Activated CD8-positive, alpha-beta memory T cell treated with anti-CD3 and anti-CD28 coated beads, Interleukin-2, amount 10 ng/mL, durations not matched to agents 7 days and 5 days (primary cell): ENCODE measurements at regions not wholly inside any gene's neighbourhood (a gene's known extent, or its start where the extent isn't known, plus 50 kb on each side); places are given as distances from the start of the nearest gene placed in this dataset.

ENCODE experiments used
- ATAC-seq: fragments of 150-1000 bp; cut with Tn5 transposase; one replicate; pipeline ENCODE4 v1.10.0; 2021; ENCODE audit warnings: moderate library complexity
- CTCF ChIA-PET: fragments of 350-600 bp; sonication (Branson Sonifier 250); formaldehyde crosslinking; loops from one replicate; lab custom pipeline; 2021; ENCODE audit warnings: antibody characterized with exemption; lab: Charles Lee
- DNase-seq: peaks from one replicate; pipeline ENCODE4 v3.0.0-alpha.2; 2020
- H3K27ac Mint-ChIP-seq: one replicate; pipeline ENCODE4 v1.8.0; 2021; ENCODE audit warnings: mild to moderate bottlenecking, mixed read lengths
- H3K27me3 Mint-ChIP-seq: one replicate; pipeline ENCODE4 v1.8.0; 2021; ENCODE audit warnings: mixed read lengths
- H3K36me3 Mint-ChIP-seq: one replicate; pipeline ENCODE4 v1.8.0; 2021; ENCODE audit warnings: mild to moderate bottlenecking, mixed read lengths
- H3K4me1 Mint-ChIP-seq: one replicate; pipeline ENCODE4 v1.8.0; 2021; ENCODE audit warnings: mixed read lengths
- H3K4me3 Mint-ChIP-seq: one replicate; pipeline ENCODE4 v1.8.0; 2021; ENCODE audit warnings: mild to moderate bottlenecking, moderate library complexity, mixed read lengths
- H3K9me3 Mint-ChIP-seq: one replicate; pipeline ENCODE4 v1.8.0; 2022; ENCODE audit warnings: low read depth, mixed read lengths

DNA sequence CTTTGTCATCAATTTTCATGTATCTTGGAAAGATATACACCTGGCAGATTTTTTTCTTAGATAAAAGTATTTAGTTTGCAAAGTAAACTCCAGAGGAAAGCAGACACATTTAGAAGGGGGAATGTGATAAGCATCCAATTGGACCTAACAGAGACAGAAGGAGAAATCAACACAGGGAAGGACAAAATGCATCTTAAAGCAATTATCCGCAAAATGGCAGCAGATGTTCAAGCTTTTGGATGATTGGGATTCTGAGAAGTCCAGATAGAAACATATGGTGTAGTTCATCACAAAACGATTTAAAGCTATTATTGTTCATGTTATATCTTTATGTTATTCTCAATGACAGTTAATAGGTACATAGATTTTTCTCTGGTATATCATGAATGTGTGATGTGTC lies 1153.1 kb upstream of the B3GALT2 start:
- no peak for DNase-seq
- Mint-ChIP-seq H3K4me3 (no peak overlapping the region), H3K27me3 (no peaks in the 10 kb centered on the region), H3K27ac (no peak overlapping the region), H3K36me3 (no peaks in the 10 kb centered on the region), H3K9me3 (no peaks in the 10 kb centered on the region), H3K4me1 (peaks cover 9% of the 10 kb centered on the region)
- CTCF ChIA-PET: no interaction called here
- ATAC-seq: no peak

DNA sequence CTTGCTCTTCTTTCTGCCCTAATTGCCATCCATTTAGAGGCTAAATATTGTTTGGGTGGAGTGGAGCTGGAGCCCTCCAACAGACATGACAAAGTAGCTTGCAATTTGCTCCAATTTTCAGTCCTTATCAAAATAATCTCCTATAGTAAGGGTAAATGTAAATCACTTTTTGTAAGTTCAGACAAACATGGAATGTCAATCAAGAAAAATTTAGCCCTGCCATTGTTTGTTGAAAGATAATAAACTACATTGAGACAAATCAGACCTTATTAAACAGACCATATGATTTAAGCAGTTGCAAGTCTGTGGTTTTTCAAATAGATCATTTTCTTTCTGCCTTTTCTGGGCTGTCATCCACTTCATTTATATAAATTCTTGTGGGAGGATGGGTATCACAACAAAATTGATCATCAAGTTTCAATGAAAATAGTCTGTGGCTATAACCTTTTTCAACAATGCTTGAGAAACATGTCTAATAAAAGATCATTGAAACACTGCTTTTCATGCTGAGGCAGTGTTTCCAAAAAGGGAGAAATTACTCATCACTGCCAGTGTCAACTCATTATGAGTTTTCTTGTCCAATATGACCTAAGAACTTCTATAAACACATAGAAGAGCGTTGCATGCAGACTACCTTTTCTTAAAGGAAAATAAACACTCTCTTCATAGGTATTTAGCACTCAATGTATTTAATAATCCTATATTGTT lies 1152.0 kb upstream of the B3GALT2 start:
- CTCF ChIA-PET: no interaction called here
- Mint-ChIP-seq H3K36me3 (no peaks in the 10 kb centered on the region), H3K4me3 (no peak overlapping the region), H3K9me3 (no peaks in the 10 kb centered on the region), H3K27ac (no peak overlapping the region), H3K4me1 (peaks cover 9% of the 10 kb centered on the region), H3K27me3 (no peaks in the 10 kb centered on the region)
- ATAC-seq (peak; percentile 65), DNase-seq (no peak)

DNA sequence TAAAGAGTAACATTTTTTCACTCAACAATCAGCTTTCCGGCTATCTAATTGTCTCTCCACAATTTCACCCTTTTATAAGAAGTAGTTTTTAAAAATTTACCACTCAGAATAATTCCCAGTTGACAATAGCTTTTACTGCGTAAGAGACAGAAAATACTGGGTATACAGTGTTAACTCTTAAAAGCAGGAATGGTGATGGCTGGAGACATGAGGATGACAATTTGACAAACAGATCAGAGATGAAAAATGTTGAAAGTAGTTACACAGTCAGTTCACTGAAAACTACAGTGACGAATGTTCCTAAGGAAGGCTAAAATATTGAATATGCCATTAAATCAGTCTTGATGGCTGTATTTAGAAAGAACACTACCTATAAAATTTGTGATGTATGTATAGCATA lies 1146.8 kb upstream of the B3GALT2 start:
- H3K27me3 Mint-ChIP-seq: no peaks in the 10 kb centered on the region
- CTCF ChIA-PET: interaction anchor here (0.6 kb wide), 1 partner anchor 224 kb away, joined by 3 read pairs; no protein-coding TSS in a partner anchor
- no peak overlapping the region for H3K4me3 Mint-ChIP-seq

DNA sequence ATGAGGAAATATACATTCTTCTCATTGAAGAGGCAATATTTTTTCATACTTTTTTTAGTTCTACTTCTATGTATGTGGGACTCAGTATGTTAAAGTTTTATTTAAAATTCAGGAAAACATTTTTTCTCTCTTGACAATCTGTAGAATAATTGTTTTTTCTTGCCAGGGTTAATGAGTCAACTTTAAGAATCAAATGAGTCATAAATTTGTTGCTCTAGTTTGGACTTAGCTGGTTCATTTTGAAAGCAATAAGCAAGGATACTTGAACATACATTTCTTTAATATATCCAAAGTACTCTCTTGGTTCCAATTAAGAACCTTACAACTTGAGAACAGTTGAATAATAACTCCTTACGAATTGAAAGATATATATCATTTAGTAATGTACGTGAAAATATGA lies 1145.3 kb upstream of the B3GALT2 start:
- no peak overlapping the region for H3K4me3 Mint-ChIP-seq
- H3K36me3 Mint-ChIP-seq: no peaks in the 10 kb centered on the region
- H3K27me3 Mint-ChIP-seq: no peaks in the 10 kb centered on the region
- CTCF ChIA-PET: no interaction called here
- no peak overlapping the region for H3K27ac Mint-ChIP-seq
- ATAC-seq (no peak), DNase-seq (no peak)
- H3K4me1 Mint-ChIP-seq: no peaks in the 10 kb centered on the region
- H3K9me3 Mint-ChIP-seq: no peaks in the 10 kb centered on the region

More for the DNA sequence above, 1146.8 kb upstream of the B3GALT2 start:
- Mint-ChIP-seq H3K9me3 (no peaks in the 10 kb centered on the region), H3K27ac (no peak overlapping the region), H3K36me3 (no peaks in the 10 kb centered on the region), H3K4me1 (peaks cover 3% of the 10 kb centered on the region)
- ATAC-seq (no peak), DNase-seq (no peak)

DNA sequence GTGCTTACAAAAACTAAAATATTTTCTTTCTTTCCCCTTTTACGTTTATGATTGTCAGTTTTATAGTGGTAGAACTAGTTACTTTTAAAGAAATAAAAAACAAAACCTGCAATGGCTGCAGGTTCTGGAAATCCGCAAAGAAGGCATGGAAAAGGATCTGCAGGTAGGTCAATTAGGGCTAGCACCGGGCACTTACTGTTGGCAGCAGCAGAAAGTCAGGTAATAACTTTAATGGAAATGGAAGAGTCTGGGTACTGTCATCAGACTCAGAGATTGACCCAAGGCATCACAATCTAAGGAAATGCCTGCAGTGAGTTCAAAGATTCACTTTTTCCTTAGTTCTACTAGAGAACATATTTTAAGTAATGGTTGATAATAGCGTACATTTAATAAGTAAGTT lies 1136.3 kb upstream of the B3GALT2 start:
- DNase-seq: no peak
- H3K9me3 Mint-ChIP-seq: no peaks in the 10 kb centered on the region
- H3K36me3 Mint-ChIP-seq: no peaks in the 10 kb centered on the region
- CTCF ChIA-PET: no interaction called here
- no peaks in the 10 kb centered on the region for H3K4me1 Mint-ChIP-seq
- no peak overlapping the region for H3K27ac Mint-ChIP-seq
- no peak for ATAC-seq
- H3K27me3 Mint-ChIP-seq: no peaks in the 10 kb centered on the region
- H3K4me3 Mint-ChIP-seq: no peak overlapping the region

DNA sequence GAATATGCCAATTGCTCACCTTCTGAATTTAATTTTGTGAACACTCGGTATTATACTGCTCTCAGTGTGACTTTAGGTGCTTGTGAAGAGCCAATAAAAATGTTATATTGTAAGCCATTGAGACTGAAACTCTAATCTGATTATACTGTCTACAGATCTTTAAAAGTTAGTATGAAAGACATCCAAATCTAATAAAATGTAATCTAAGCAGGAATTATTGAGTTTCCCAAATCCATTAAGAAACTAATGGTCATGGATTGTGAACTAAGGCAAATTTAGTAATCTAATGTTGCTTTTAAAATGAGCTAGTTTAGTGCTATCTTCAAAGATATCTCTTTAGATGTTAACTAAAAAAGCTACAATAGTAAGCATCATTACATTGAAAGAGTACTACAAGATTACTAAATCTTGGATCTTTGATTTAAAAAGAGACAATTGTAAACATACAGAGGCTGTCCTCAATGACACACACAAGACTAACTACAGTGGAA lies 1132.4 kb upstream of the B3GALT2 start:
- no peak for ATAC-seq
- Mint-ChIP-seq H3K27ac (no peak overlapping the region), H3K4me1 (no peaks in the 10 kb centered on the region), H3K36me3 (no peaks in the 10 kb centered on the region), H3K4me3 (no peak overlapping the region), H3K9me3 (no peaks in the 10 kb centered on the region), H3K27me3 (no peaks in the 10 kb centered on the region)
- no peak for DNase-seq
- CTCF ChIA-PET: no interaction called here

DNA sequence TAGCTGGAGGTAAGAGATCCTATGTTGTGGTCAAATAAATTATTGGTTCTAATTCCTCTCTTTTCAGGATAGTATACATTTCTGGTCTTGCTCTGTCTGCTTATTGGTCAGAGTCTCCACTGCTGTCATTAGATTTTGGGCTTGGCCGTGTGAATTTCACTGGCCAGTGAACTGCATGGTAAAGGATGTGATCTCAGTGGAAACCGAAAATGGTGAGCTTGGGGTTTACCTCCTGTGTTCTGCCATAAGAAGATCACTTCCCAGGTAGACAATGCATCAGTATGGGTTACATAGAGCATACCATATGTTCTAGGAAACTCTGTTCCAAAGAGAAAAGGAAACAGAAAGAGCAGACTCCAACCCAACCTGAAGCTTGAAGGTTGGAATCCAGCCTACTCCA lies 1123.3 kb upstream of the B3GALT2 start:
- Mint-ChIP-seq H3K4me3 (no peak overlapping the region), H3K4me1 (no peaks in the 10 kb centered on the region), H3K27ac (no peak overlapping the region), H3K9me3 (no peaks in the 10 kb centered on the region), H3K27me3 (no peaks in the 10 kb centered on the region), H3K36me3 (no peaks in the 10 kb centered on the region)
- no peak for DNase-seq
- CTCF ChIA-PET: no interaction called here
- no peak for ATAC-seq

DNA sequence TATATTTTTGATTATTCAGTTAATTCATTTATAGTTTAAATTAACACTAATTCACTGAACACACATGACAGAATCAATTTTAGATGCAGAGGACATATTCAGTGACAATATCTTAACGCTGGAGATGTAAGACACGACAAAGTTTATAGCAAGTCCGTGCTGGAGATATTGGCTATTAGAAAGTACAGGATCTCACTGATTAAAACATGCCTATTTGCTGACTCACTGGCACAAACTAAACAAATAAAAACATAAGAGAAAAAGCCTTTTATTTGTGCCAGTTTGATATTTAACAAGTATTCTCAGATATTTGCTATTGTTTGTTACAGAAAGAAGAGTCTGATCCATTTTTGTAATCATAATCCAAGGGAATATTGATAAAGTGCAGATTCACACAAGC lies 1122.9 kb upstream of the B3GALT2 start:
- no peaks in the 10 kb centered on the region for H3K9me3 Mint-ChIP-seq
- H3K27ac Mint-ChIP-seq: no peak overlapping the region
- no peak for ATAC-seq
- H3K36me3 Mint-ChIP-seq: no peaks in the 10 kb centered on the region
- H3K27me3 Mint-ChIP-seq: no peaks in the 10 kb centered on the region
- DNase-seq: no peak
- no peak overlapping the region for H3K4me3 Mint-ChIP-seq
- CTCF ChIA-PET: no interaction called here
- no peaks in the 10 kb centered on the region for H3K4me1 Mint-ChIP-seq

DNA sequence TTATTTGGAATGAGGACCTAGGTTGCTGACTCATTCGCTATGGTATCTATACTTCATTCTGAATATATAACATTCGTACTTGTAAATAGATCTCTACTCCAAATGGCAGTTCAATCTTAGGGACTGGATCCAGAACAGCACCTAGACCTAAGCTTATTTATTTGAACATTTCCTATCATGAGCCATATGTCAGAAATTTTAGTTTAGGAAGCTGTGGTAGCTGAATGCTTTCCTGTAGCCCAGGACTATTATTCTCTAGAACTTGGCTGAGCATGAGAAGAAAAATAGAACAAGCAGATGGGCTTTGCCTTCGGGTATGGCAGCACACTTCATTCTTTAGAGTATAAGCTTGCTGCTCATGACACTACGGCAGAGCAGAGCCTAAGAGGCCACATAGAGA lies 1114.4 kb upstream of the B3GALT2 start:
- H3K9me3 Mint-ChIP-seq: no peaks in the 10 kb centered on the region
- ATAC-seq (no peak), DNase-seq (no peak)
- CTCF ChIA-PET: no interaction called here
- H3K27me3 Mint-ChIP-seq: no peaks in the 10 kb centered on the region
- H3K27ac Mint-ChIP-seq: no peak overlapping the region
- peaks cover 8% of the 10 kb centered on the region for H3K4me1 Mint-ChIP-seq
- H3K36me3 Mint-ChIP-seq: peaks cover 3% of the 10 kb centered on the region
- no peak overlapping the region for H3K4me3 Mint-ChIP-seq

DNA sequence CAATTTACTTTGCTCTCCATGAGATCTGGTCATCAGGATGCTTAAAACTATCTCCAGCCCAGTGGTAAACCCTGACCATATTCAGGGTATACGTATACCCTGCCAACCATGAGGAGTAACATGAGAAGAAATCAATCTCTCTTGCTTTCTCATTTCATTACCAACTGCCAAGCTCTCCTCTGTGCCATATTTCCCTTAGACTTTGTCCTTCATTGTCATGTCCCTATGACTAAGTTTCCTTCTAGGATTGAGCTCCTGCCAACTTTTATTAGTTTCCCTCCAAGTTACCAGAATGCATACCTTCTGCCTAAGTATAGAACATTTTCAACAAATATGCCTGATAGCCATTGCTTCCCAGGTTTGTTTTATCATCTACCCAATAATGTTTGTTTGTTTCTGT lies 1113.9 kb upstream of the B3GALT2 start:
- Mint-ChIP-seq H3K9me3 (no peaks in the 10 kb centered on the region), H3K36me3 (peaks cover 3% of the 10 kb centered on the region), H3K4me3 (no peak overlapping the region), H3K27me3 (no peaks in the 10 kb centered on the region), H3K27ac (no peak overlapping the region), H3K4me1 (peaks cover 8% of the 10 kb centered on the region)
- CTCF ChIA-PET: no interaction called here
- ATAC-seq: no peak
- no peak for DNase-seq

DNA sequence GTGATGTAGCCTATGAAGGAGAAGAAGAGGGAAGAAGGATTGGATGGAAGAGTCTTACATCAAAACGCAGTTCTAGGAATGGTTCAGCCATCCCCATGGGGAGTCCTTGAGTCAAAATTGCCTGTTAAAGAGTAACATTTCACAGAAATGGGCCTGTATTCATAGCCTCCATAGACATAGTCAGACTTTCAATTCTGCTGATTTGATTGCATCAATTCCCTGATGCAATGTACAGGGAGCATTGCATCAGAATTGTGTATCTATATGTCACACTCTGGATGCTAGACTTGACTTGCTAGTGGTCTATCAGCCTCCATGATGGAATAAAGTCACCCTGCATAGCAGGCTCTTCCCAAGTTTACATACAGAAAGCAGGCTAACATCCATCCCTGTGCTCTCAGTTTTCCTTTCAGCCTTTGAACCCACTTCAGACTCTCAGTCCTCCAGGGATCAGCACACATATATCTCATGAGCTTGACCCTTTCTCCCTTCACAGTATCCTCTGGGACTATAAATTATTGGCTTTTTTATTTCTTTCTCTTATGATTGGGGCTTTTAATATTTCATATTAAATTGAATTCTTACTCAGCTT lies 1111.7 kb upstream of the B3GALT2 start:
- peaks cover 3% of the 10 kb centered on the region for H3K36me3 Mint-ChIP-seq
- H3K4me3 Mint-ChIP-seq: no peak overlapping the region
- CTCF ChIA-PET: no interaction called here
- H3K27me3 Mint-ChIP-seq: no peaks in the 10 kb centered on the region
- no peaks in the 10 kb centered on the region for H3K9me3 Mint-ChIP-seq
- H3K27ac Mint-ChIP-seq: peak overlapping the region; percentile 40
- no peak for ATAC-seq
- peaks cover 8% of the 10 kb centered on the region for H3K4me1 Mint-ChIP-seq
- no peak for DNase-seq

DNA sequence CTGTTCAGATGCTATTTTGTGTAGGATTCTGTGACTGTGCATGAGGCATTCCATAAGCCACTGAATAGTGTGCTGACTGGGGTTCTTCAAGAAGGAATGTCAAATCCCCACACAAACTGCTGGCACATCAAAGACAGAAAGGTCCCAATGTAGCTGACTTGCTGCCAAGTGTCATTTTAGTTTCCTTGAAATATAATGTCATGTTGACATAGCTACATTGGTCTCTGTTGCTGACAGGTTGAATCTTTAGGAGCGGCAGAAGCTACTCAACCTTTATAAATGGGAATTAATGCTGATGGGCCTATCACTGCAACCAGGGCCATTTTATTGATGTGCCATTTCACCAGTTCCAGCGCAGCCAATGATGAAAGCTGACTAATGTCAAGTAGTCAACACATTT lies 1110.7 kb upstream of the B3GALT2 start:
- DNase-seq (no peak), ATAC-seq (no peak)
- H3K27me3 Mint-ChIP-seq: no peaks in the 10 kb centered on the region
- H3K9me3 Mint-ChIP-seq: no peaks in the 10 kb centered on the region
- no peak overlapping the region for H3K27ac Mint-ChIP-seq
- H3K4me3 Mint-ChIP-seq: no peak overlapping the region
- H3K4me1 Mint-ChIP-seq: peaks cover 8% of the 10 kb centered on the region
- CTCF ChIA-PET: interaction anchor here (0.7 kb wide), 1 partner anchor 1111 kb away, joined by 3 read pairs; the partner anchor contains the start of gene B3GALT2
- peaks cover 3% of the 10 kb centered on the region for H3K36me3 Mint-ChIP-seq

DNA sequence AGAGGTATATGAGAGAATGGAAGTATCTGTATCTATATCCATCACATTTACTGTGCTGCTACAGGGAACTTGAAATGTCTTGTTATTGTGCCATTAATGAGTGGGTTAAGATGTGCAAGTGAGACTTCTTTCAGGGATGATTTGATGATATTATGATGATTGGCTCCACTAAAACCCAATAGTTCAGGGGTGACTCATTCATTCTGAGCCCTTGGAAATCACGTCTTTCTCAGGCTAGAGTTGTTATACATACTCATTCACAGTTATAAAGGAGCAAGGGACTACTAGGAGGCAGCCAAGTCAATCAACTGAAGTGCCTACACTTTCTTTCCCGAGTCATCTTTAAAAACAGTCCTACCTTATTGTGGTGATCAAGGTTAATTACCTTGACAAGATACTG lies 1109.8 kb upstream of the B3GALT2 start:
- H3K4me1 Mint-ChIP-seq: peaks cover 8% of the 10 kb centered on the region
- no peak for ATAC-seq
- no peak overlapping the region for H3K27ac Mint-ChIP-seq

DNA sequence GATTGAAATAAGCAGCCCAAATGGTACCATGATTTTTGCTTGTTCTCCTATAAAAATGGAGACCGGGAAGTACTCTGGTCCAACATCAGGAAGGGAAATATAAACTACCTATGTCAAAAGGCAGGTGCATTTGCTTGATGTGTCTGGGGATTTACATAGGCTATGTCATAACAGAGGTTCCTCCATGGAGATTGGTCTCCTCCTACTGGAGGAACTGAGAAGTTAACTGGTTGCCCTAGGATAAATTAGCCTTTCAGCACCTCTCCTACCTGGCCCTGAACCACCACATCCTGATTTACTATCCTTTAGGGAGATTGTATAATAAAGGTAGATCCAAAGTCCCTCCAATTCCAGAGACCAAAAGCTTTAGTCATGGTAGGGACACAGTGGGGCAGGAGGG lies 1109.3 kb upstream of the B3GALT2 start:
- Mint-ChIP-seq H3K27ac (no peak overlapping the region), H3K36me3 (peaks cover 3% of the 10 kb centered on the region)
- no peak for DNase-seq

More for the DNA sequence above, 1109.8 kb upstream of the B3GALT2 start:
- Mint-ChIP-seq H3K4me3 (no peak overlapping the region), H3K9me3 (no peaks in the 10 kb centered on the region), H3K27me3 (no peaks in the 10 kb centered on the region), H3K36me3 (peaks cover 3% of the 10 kb centered on the region)
- CTCF ChIA-PET: no interaction called here
- DNase-seq: no peak

More for the DNA sequence above, 1109.3 kb upstream of the B3GALT2 start:
- CTCF ChIA-PET: interaction anchor here (0.7 kb wide), 1 partner anchor 405 kb away, joined by 3 read pairs; no protein-coding TSS in a partner anchor
- H3K27me3 Mint-ChIP-seq: no peaks in the 10 kb centered on the region
- H3K4me3 Mint-ChIP-seq: no peak overlapping the region
- H3K9me3 Mint-ChIP-seq: no peaks in the 10 kb centered on the region
- H3K4me1 Mint-ChIP-seq: peaks cover 10% of the 10 kb centered on the region
- ATAC-seq: peak; percentile 88
